Prostate gland (tissue), 2 donors: ENCODE measurements at regions not wholly inside any gene's neighbourhood (a gene's known extent, or its start where the extent isn't known, plus 50 kb on each side); places are given as distances from the start of the nearest gene placed in this dataset.

Experiments
- POLR2AphosphoS5 ChIP-seq: sonication (generic); formaldehyde crosslinking; IDR thresholded peaks from one replicate; pipeline ENCODE4 v1.6.1; 2017; ENCODE audit warnings: antibody characterized with exemption
- TF ChIP-seq, protein P1 (sequence below), 4 experiments: fragments of 200-600 bp in 2 of 4; fragments of 450-650 bp in 2 of 4; sonication (generic) in 2 of 4; IDR thresholded peaks; 1 replicate in 3 of 4; 2 replicates in 1 of 4; pipeline ENCODE4 v1.5.1; 2016 to 2019; ENCODE audit warnings: antibody characterized with exemption in 4 of 4, mild to moderate bottlenecking in 2 of 4, moderate library complexity in 2 of 4

DNA sequence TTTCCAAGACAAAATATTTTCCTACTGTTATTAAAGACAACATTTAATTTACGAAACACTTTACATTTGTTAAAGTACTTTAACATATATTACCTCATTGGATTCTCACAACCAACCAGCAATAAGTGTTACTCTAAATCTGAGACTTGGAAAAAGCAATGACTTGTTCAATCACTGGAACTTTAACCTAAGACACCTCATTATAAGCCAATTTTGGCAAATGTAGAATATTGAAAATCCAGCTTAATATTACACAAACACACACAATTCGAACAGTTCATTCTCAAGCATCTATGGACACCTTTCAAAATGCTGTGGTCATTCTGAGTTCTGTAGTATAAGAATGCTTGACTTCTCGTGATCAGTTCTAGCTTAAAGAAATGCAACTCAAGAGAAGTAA lies 619.4 kb upstream of the CHAC2 start:
- TF ChIP-seq POLR2AphosphoS5 = no peak
- TF ChIP-seq, protein P1, sequence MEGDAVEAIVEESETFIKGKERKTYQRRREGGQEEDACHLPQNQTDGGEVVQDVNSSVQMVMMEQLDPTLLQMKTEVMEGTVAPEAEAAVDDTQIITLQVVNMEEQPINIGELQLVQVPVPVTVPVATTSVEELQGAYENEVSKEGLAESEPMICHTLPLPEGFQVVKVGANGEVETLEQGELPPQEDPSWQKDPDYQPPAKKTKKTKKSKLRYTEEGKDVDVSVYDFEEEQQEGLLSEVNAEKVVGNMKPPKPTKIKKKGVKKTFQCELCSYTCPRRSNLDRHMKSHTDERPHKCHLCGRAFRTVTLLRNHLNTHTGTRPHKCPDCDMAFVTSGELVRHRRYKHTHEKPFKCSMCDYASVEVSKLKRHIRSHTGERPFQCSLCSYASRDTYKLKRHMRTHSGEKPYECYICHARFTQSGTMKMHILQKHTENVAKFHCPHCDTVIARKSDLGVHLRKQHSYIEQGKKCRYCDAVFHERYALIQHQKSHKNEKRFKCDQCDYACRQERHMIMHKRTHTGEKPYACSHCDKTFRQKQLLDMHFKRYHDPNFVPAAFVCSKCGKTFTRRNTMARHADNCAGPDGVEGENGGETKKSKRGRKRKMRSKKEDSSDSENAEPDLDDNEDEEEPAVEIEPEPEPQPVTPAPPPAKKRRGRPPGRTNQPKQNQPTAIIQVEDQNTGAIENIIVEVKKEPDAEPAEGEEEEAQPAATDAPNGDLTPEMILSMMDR (IDR thresholded peaks at IDR 0.05) = no peak
